ENCODE measurements at regions not wholly inside any gene's neighbourhood (a gene's known extent, or its start where the extent isn't known, plus 50 kb on each side); places are given as distances from the start of the nearest gene placed in this dataset.

- Histone ChIP-seq H3K27me3 (replicated peaks) (no peaks in the 10 kb centered on the region), H3K27ac (no peak overlapping the region), H3K4me3 (ENCODE audit: low read depth, low read length) (no peak overlapping the region), H3K36me3 (replicated peaks) (no peaks in the 10 kb centered on the region)
- in situ Hi-C loops (cut with HindIII; ENCODE audit: low pct_ligation_motif_present, low sequenced_read_pairs): no loop called here
- DNase-seq: no peak
- TF ChIP-seq CTCF (IDR thresholded peaks at IDR 0.05; ENCODE audit: low read depth, low read length, missing control alignments): no peak
These were observed 59.9 kb upstream of the ERRFI1 start for GRCh38 chr1:8086055-8086454.

- no peak overlapping the region for H3K4me3 ChIP-seq (ENCODE audit: low read depth, low read length)
- in situ Hi-C loops (cut with HindIII; ENCODE audit: low pct_ligation_motif_present, low sequenced_read_pairs): no loop called here
- no peak for DNase-seq
- no peaks in the 10 kb centered on the region for H3K27me3 ChIP-seq (replicated peaks)
- no peaks in the 10 kb centered on the region for H3K36me3 ChIP-seq (replicated peaks)
- no peak overlapping the region for H3K27ac ChIP-seq
- TF ChIP-seq CTCF (IDR thresholded peaks at IDR 0.05; ENCODE audit: low read depth, low read length, missing control alignments): no peak
These were observed 58.8 kb upstream of the ERRFI1 start for GRCh38 chr1:8084913-8085312.

DNA sequence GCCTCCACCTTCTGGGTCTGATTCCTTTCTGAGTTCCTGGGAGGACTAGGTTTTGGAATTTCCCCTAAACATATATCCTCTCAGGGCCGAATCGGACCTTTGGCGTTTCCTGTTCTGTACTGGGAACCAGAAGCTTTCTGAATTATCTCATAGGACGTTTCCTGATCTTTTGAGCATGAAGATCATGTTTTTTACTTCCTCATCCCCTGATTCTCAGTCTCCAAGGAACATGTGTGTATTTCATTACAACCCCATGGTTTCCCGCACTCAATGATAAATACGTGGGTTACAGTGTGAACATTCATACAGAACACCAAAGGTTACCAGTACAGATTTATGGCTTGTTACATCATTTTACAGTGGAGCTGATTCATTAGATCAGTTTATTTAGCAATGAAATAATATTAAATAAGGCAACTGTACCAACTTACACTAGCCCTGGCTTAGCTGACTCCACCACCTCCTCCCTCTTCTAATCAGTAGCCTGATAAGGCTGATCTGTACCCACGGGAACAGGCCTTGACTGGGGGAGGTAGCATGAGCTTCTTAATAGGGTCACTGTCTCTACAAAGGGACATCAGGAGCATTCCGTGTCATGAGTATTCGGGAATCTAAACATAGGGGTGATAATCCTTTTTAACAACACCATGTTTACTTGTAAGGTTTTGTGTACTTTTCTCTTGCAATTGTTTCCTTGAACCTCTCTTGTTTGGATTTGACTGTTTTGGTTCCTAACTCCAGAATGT is 57.8 kb upstream of the ERRFI1 start:
- Histone ChIP-seq H3K4me3 (ENCODE audit: low read depth, low read length) (no peak overlapping the region), H3K27ac (peak overlapping the region; percentile 89), H3K27me3 (replicated peaks) (no peaks in the 10 kb centered on the region), H3K36me3 (replicated peaks) (no peaks in the 10 kb centered on the region)
- in situ Hi-C loops (cut with HindIII; ENCODE audit: low pct_ligation_motif_present, low sequenced_read_pairs): no loop called here
- peak; percentile 70 for DNase-seq
- no peak for TF ChIP-seq CTCF (IDR thresholded peaks at IDR 0.05; ENCODE audit: low read depth, low read length, missing control alignments)

DNA sequence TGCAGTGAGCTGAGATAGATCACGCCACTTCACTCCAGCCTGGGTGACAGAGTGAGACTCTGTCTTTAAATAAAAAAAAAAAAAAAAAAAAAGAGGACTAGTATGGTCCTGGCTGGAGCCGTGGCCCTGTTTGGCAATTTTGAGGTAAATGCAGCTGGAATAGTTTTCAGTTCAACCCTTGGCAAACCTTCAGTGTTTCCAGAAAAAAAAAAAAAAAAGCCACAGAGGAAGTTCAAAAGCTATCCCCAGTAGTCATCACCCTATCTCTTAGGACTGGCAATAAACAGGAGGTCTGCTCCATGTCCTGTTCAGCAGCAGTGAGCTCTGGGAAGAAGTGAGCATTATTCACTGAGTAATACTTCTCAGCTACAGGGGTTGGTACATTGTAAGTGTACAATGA is 56.8 kb upstream of the ERRFI1 start:
- Histone ChIP-seq H3K27ac (peak overlapping the region; percentile 89), H3K27me3 (replicated peaks) (no peaks in the 10 kb centered on the region), H3K4me3 (ENCODE audit: low read depth, low read length) (no peak overlapping the region), H3K36me3 (replicated peaks) (no peaks in the 10 kb centered on the region)
- no peak for TF ChIP-seq CTCF (IDR thresholded peaks at IDR 0.05; ENCODE audit: low read depth, low read length, missing control alignments)
- peak; percentile 56 for DNase-seq
- in situ Hi-C loops (cut with HindIII; ENCODE audit: low pct_ligation_motif_present, low sequenced_read_pairs): no loop called here

- H3K36me3 ChIP-seq (replicated peaks): no peaks in the 10 kb centered on the region
- H3K27me3 ChIP-seq (replicated peaks): no peaks in the 10 kb centered on the region
- TF ChIP-seq CTCF (IDR thresholded peaks at IDR 0.05; ENCODE audit: low read depth, low read length, missing control alignments): no peak
- in situ Hi-C loops (cut with HindIII; ENCODE audit: low pct_ligation_motif_present, low sequenced_read_pairs): no loop called here
- peak overlapping the region; percentile 90 for H3K27ac ChIP-seq
- H3K4me3 ChIP-seq (ENCODE audit: low read depth, low read length): no peak overlapping the region
- DNase-seq: peak; percentile 77
These were observed 52.1 kb upstream of the ERRFI1 start for GRCh38 chr1:8078176-8078671.

- DNase-seq: no peak
- TF ChIP-seq CTCF (IDR thresholded peaks at IDR 0.05; ENCODE audit: low read depth, low read length, missing control alignments): no peak
- H3K4me3 ChIP-seq (ENCODE audit: low read depth, low read length): no peak overlapping the region
- in situ Hi-C loops (cut with HindIII; ENCODE audit: low pct_ligation_motif_present, low sequenced_read_pairs): no loop called here
- H3K27ac ChIP-seq: peak overlapping the region; percentile 90
- H3K36me3 ChIP-seq (replicated peaks): no peaks in the 10 kb centered on the region
- H3K27me3 ChIP-seq (replicated peaks): no peaks in the 10 kb centered on the region
These were observed 51.5 kb upstream of the ERRFI1 start for GRCh38 chr1:8077602-8078001.
